Brain microvascular endothelial cell (primary cell): ENCODE measurements at regions not wholly inside any gene's neighbourhood (a gene's known extent, or its start where the extent isn't known, plus 50 kb on each side); places are given as distances from the start of the nearest gene placed in this dataset.

Source experiments
- DNase-seq: peaks from one replicate; pipeline ENCODE4 v3.0.0-alpha.2; 2020
- H3K27ac ChIP-seq: fragments of 250-450 bp; sonication (Bioruptor Pico); 2 replicates; pipeline ENCODE4 v1.5.1; 2020; ENCODE audit warnings: mild to moderate bottlenecking, moderate library complexity
- H3K27me3 ChIP-seq: fragments of 250-450 bp; sonication (Bioruptor Pico); replicated peaks from 2 replicates; pipeline ENCODE4 v1.5.1; 2020; ENCODE audit warnings: mild to moderate bottlenecking
- H3K36me3 ChIP-seq: fragments of 250-450 bp; sonication (Bioruptor Pico); replicated peaks from 2 replicates; pipeline ENCODE4 v1.5.1; 2020; ENCODE audit warnings: mild to moderate bottlenecking
- H3K4me3 ChIP-seq: 2 replicates; pipeline ENCODE4 v1.5.1; 2011; ENCODE audit warnings: low read depth, mild to moderate bottlenecking, control low read depth, low read length, moderate library complexity
- CTCF ChIP-seq: IDR thresholded peaks from 2 replicates; pipeline ENCODE4 v1.5.1; 2011; ENCODE audit warnings: low read depth, mild to moderate bottlenecking, moderate library complexity, low read length, control low read depth, inconsistent platforms; ENCODE audit errors: missing control alignments
- in situ Hi-C: cut with HindIII; loops from 2 replicates; pipeline ENCODE4 v1.10.0; 2017; ENCODE audit warnings: low sequenced_read_pairs, low pct_ligation_motif_present

GRCh38 chr2:121925466-121925865 lies 170.0 kb downstream of the TSN start:
- in situ Hi-C loops = no loop called here
- Histone ChIP-seq H3K27me3 (no peaks in the 10 kb centered on the region), H3K4me3 (no peak overlapping the region), H3K36me3 (no peaks in the 10 kb centered on the region), H3K27ac (no peak overlapping the region)
- TF ChIP-seq CTCF = no peak
- DNase-seq = no peak

GRCh38 chr2:121943285-121943684 lies 187.8 kb downstream of the TSN start:
- DNase-seq = no peak
- H3K4me3 ChIP-seq = no peak overlapping the region
- H3K36me3 ChIP-seq = no peaks in the 10 kb centered on the region
- TF ChIP-seq CTCF = no peak
- in situ Hi-C loops = no loop called here
- no peak overlapping the region for H3K27ac ChIP-seq
- H3K27me3 ChIP-seq = no peaks in the 10 kb centered on the region

GRCh38 chr2:121944072-121944831 lies 188.8 kb downstream of the TSN start:
- Histone ChIP-seq H3K36me3 (no peaks in the 10 kb centered on the region), H3K27ac (peak overlapping the region; percentile 45), H3K27me3 (no peaks in the 10 kb centered on the region), H3K4me3 (no peak overlapping the region)
- peak; percentile 72 for DNase-seq
- no peak for TF ChIP-seq CTCF
- in situ Hi-C loops = no loop called here

GRCh38 chr2:121947674-121948073 lies 192.2 kb downstream of the TSN start:
- no peak for TF ChIP-seq CTCF
- Histone ChIP-seq H3K27ac (no peak overlapping the region), H3K36me3 (no peaks in the 10 kb centered on the region), H3K27me3 (no peaks in the 10 kb centered on the region), H3K4me3 (no peak overlapping the region)
- in situ Hi-C loops = no loop called here
- no peak for DNase-seq

DNA sequence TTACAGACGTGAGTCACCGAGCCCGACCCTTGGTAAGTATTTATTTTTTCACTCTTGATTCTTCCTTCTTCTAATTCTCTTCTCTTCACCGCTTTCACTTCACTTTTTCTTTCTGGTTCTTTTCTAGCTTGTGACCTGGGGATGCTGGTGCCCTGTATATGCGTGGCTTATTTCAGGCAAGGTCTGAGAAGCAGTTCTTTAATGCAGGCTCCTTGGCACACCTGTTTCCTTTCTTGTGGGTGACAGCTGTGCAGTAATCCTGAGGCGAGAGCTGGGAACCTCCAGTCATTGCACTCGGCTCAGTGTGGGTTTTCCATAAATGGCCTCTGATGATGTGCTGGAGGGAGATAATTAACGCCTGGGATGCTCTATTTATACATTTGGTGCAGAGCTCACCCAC lies 193.8 kb downstream of the TSN start:
- no peak overlapping the region for H3K27ac ChIP-seq
- no peaks in the 10 kb centered on the region for H3K27me3 ChIP-seq
- no peak for DNase-seq
- no peak for TF ChIP-seq CTCF
- no peaks in the 10 kb centered on the region for H3K36me3 ChIP-seq
- in situ Hi-C loops = no loop called here
- no peak overlapping the region for H3K4me3 ChIP-seq

DNA sequence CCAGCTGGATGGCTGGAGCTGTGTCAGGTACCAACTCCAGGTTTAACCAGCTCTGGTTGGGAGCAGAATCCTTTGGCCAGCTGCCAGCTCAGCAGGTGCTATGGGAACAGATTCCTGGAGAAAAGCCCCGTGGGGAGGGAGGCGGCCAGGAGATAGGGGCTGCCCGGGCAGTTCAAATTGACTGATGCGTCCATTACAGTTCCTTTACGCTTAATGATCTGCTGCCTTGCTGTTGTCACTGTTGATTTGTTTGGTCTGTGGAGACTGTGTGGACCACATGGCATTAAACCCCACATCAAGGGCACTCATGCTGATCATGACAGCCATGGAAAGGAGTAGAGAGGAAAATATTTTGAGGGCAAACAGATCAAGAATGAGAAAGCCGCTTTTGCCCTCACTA lies 200.0 kb downstream of the TSN start:
- DNase-seq = no peak
- in situ Hi-C loops = no loop called here
- Histone ChIP-seq H3K27ac (no peak overlapping the region), H3K27me3 (no peaks in the 10 kb centered on the region), H3K4me3 (no peak overlapping the region), H3K36me3 (no peaks in the 10 kb centered on the region)
- no peak for TF ChIP-seq CTCF
